ENCODE measurements at regions not wholly inside any gene's neighbourhood (a gene's known extent, or its start where the extent isn't known, plus 50 kb on each side); places are given as distances from the start of the nearest gene placed in this dataset.
"Not testable (repeated sequence)": the region's sequence is repeated elsewhere in the genome, so short reads cannot be mapped to it uniquely, and the experiment has no call there.

DNA sequence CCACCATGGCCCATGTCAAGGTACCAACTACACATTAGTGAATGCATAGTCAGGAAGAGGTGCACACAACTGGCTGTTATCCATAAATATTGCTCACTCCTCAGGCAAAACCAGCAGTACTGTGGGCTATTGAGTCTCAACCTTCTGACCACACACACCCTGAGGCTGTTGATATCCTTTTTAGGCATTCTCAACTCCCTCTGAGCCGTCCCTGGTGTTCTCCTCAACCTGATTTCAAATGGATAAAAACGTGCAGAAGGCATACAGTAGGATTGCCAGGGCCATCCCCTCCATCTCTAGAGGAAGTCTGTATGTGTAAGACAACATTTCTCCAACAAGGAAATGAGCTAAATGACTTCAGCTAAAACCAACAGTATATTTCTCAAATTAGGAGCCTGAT, 98.7 kb upstream of the KLHL13 start:
- DNase-seq (ENCODE audit: low read depth) = no peak

DNA sequence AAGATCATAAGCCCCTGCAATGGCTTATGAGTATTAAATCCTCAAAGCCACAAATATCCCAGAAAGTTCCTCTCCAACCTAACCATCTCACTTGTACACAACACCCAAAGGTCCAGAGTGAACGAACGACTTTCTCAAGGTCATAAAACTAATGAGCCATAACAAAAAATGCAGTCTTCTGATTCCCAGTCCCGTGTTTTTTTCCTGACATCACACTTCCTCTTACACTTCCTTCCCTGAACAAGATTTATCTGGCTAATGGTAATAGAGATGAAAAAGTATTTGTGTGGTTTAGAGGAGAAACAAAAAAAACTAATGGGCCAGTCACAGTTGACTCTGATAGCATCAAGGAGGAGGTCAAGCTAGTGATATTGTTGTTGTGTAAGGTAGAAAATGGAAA, 99.5 kb upstream of the KLHL13 start:
- no peak for DNase-seq (ENCODE audit: low read depth)

DNA sequence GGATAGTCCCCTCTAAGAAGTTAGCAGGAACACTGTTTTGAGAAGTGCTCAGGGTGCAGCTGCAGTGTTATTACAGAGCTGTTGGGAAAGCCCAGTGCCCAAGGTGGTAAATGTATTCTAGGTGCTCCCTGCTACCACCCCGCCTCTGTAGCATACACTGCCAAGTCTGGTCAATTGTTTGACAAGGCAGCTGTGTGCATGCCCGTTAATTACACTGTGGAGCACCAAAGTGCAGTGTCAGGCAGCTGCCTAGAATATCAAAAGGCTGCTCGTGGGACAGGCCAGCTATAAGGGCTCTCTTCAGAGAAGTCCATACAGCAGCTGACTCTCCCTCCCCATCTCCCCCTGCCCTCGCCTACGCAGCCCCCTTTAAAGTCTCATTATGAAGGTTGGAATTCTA, 99.9 kb upstream of the KLHL13 start:
- no peak for DNase-seq (ENCODE audit: low read depth)

DNA sequence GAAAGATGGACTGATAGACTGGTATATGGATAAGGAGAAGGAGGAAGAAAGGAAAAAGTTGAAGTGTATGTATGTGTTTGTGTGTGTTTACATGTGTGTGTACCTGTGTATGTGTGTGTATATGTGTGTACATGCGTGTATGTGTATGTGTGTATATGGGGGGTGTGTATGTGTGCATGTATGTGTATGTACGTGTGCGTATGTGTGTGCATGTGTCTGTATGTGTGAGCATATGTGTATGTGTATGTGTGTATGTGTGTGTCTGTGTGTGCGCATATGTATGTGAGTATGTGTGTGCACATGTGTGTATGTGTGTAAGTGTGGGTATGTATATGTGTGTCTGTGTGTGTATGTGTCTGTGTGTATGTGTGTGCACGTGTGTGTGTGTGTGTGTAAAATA, 101.5 kb upstream of the KLHL13 start:
- DNase-seq (ENCODE audit: low read depth) = no peak

DNA sequence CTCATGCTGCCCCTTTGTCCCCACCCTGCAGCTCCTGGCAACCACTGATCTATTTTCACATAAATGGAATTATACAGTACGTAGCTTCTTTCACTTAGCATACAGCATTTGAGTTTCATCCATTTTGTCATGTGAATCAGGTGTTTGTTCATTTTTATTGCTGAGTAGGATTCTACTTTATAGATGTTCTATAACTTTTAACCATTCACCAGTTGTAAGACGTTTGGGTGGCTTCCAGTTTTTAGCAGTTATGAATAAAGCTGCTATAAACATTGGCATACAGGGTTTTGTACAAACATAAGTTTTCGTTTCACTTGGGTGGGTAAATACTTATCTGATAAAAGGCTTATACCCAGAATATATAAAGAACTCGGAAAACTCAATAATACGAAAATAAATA, 102.3 kb upstream of the KLHL13 start:
- DNase-seq (ENCODE audit: low read depth) = no peak

DNA sequence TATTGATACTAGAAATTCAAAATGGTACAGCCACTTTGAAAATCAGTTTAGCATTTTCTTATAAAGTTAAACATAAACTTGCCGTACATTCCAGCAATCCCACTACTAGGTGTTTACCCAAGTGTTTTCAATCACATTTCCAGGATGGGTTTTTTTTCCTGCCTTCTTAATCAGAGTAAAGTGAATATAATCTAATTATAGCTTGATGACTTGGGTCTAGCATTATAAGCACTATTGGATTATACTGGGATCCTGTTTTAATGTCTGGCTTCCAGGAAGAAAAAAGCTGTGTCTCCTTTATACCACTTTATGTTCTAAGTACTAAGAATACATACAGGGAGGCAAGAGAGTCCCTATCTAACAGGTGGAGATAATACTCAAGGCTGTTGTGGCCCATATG, 103.3 kb upstream of the KLHL13 start:
- no peak for DNase-seq (ENCODE audit: low read depth)

DNA sequence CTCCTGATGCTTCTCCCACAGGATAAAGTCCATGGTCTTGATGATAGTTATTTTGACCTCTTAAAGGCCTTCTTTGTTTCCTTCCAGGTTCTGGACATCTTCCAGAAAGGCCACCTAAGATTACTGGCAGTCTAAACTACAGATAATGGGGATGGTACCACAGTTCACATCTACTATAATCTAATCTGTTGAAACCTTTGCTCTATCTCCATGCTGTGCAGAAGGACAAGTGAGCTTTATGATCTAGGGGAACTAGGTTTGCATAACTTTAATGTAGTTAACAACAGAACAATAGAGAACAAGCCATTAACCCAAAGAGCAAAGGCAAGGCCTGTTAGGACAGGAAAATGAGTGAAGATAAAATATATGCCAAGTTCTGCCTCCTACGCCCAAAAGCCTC, 103.9 kb upstream of the KLHL13 start:
- no peak for DNase-seq (ENCODE audit: low read depth)

DNA sequence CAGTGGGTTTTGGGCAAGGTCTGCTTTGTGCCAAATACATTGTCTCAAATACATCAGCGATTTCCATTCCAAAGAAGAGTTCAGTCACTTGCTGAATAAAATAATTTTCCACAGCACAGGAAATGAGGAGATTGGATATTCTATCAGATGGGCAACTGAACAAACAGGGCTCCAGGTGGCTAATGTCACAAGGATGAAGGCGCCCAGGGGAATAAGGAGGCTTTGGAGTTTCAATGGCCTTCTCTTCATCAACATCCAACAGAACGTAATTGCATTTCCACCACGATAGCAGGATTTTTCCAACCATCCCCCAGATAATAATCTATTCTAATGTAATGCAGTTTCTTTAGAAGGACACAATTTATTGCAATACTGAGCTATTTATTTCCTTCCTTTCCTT, 104.7 kb upstream of the KLHL13 start:
- DNase-seq (ENCODE audit: low read depth) = no peak

DNA sequence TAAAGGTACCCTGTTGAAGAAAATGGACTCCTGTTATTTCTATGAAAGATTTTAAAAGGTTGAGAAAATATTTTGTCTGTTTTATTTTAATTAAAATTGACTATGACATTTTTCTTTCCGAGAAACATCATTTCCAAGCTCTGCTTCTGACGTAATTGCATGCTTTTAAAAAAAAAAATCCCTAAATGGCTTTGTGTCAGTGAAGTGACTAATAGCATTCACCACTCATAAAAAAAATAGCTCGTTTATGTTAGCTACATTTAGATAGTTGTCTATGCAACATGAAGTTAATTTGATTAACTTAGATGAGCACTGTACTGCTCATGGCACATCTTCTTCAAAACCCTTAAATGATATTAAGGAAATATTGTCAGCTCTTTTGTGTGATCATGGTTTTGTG, 105.1 kb upstream of the KLHL13 start:
- DNase-seq (ENCODE audit: low read depth) = no peak

DNA sequence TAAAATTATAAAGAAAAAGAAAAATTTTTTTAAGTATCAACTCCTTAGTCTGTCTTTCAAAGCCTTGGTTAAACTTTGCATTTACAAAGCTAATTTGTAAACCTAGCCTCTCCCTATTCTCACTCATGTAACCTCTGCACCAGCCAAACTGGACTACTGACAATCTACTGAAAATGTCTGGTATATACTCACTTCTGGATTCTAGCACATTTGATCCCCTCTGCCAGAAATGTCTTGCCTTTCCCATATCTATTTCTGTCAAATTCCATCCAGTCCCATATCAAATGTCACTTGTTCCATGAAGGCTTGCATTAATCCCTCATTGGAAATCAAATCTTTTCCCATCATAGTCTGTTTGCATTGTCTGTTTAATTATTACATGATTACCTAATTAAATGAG, 105.8 kb upstream of the KLHL13 start:
- no peak for DNase-seq (ENCODE audit: low read depth)

DNA sequence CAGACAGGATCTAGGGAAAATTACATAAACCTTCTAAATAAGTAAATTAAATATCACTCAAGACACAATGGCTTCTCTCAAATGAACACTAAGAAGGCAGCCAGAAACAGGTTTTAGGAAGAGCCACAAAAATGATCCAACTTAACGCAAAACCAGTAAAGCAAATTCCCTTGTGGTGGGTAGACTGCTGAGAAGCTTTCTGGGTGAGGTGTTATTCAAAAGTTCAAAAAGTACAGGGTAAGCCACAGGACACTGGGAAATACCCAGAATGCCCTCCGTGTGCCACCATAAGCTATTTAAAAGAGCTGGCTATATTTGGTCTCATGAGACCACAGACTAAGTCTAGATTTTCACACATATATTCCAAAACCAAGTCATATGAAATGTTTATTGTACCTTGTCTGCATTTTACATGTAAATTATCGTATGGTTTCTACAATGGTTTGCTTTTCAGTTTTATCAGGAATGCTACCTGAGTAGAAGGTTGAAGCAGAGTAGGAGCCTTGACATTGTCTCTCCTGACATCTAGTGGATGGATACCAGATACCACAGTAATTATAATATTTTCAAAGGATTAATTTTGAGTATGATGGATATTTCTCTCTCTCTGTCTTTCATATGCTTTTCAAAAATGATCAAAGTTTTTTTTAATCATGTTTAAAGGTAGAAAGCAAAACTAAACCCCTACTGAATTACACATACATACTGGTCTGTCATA, 109.3 kb upstream of the KLHL13 start:
- DNase-seq (ENCODE audit: low read depth) = peak; percentile 1

DNA sequence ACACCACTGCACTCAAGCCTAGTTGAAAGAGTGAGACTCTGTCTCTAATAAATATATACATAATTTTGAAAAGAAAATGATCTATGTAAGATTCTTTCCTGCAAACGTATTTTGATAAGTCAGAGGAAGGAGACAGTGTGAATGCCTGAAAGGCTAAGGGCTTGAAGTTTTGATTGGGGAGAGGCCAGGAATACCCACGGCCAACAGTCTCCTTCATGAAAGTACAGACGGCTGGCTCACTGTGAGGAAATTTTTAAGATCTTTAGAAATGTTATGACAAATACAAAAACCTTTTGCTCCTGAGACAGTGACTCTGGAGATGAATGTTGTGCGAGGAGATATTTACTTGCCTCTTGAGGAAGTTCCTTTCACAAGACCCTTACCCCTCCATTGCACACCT, 111.4 kb upstream of the KLHL13 start:
- no peak for DNase-seq (ENCODE audit: low read depth)

DNA sequence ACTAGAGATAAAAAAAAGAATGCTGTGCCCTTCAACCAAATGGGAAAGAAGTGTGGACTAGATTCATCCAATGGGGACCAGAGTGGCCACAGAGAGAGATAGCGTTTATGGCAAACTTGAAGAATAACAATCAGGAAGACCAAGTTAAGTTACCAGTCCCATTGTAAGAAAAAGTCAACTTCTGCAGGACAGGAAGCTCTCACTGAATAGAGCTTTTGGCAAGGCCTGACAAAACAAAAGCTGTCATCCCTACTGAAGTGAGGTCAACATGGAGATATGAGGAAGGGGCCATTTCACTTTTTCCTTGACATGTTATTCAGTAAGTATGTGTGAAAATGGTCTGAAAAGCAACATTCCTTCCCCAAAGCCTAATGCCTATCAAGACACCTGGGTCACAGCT, 111.8 kb upstream of the KLHL13 start:
- no peak for DNase-seq (ENCODE audit: low read depth)

DNA sequence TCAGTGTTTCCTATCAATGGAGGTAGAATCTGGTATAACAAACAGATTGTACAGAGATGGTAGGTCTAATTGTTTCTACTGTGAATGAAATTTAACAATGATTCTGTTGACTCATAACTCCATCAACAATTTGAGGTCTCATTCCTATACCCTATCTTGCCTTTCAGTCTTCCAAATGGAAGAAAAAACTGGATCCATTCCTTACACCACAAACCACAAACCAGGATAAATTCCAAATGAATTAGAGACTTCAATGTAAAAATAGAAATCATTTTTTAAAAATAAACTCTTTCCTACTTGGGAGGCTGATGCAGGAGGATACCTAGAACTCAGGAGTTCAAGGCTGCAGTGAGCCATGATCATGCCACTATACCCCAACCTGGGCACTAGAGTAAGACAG, 114.4 kb upstream of the WDR44 start:
- DNase-seq (ENCODE audit: low read depth) = no peak

DNA sequence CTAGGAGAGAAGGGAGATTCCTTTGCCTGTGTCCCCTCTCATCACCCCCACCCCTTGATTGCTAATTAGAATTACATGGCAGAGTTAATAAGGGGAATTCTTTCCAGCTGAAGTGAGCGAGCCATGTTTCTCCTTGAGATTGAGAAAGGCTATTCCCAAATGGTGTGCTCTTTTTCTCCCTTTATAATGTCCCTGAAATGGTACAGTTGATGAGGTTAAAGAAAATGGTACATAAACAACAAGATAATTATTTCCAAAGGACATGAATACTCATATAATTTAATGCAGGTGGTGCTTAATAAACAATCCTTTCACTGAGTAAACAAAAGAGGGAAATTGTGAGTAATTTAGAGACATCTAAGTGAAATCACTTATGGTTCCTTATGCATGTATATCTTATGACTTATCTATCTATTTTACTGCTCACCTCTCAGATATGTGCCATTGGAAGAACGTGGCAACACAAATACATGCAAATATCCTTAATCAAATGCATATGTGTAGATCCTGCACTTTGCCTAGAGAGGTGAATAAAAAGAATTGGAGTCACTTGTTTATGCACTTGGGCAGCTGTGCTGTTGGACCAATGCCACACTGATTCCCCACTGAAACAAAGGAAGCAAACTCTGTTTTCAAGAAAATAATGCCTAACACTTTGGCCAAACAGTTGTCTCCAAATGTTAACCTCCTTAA, 106.6 kb upstream of the WDR44 start:
- DNase-seq (ENCODE audit: low read depth) = no peak

DNA sequence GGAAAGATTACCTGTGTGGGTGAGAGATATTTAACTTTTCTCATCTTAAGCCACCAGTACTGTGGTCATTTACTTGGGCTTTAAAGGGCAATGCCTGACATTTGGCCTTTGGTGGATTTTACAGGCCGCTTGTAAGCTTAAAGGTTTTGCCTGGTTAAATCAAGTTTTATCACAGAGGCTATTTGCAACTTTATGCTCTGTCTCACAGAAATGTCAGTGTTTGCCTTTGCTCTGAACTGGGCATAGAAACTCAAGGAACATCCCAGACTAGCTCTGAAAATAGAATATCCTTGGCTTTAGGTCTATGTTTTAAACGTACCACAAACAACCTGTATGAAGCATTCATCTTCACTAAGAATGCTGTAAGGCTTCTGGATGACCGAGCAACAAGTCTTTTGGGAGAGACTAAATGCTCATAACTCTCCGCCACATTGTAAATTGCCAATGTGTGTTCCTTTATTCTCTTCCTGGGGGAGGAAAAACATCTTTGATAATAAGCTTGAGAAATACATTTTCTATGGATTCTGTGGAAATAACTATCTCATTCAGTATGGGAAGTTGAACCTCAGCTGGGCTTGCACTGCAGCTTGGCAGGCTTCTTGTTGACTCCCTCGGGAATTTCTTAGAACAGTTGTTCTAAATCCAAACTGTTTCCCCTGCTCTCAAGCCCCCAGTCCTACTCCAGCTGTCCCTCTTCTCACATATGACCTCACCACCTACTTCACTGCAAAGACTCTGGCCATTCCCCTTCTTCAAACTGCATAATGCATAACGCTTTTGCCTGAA, 105.8 kb upstream of the WDR44 start:
- DNase-seq (ENCODE audit: low read depth) = no peak

DNA sequence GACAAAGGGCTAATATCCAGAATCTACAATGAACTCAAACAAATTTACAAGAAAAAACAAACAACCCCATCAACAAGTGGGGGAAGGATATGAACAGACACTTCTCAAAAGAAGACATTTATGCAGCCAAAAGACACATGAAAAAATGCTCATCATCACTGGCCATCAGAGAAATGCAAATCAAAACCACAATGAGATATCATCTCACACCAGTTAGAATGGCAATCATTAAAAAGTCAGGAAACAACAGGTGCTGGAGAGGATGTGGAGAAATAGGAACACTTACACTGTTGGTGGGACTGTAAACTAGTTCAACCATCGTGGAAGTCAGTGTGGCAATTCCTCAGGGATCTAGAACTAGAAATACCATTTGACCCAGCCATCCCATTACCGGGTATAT, 98.9 kb upstream of the WDR44 start:
- DNase-seq (ENCODE audit: low read depth) = not testable (repeated sequence)

DNA sequence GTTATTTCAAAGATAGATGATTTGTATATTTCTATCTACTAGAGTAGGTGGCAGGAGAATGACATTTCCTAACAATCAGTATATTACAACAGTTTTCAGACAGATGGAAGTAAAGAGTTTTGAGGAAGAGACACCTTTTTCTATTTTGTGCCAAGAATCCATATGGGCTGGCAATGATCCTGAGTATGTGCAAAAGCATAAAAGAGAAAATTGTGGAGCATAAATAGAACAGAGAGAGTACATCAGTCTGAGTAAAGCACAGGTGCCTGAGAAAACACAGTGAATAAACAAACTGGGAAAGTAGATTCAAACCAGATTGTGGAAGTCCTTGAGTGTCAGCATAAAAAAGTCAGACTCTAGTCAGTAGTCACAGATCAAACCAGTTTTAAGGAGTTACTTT, 96.8 kb upstream of the WDR44 start:
- no peak for DNase-seq (ENCODE audit: low read depth)

DNA sequence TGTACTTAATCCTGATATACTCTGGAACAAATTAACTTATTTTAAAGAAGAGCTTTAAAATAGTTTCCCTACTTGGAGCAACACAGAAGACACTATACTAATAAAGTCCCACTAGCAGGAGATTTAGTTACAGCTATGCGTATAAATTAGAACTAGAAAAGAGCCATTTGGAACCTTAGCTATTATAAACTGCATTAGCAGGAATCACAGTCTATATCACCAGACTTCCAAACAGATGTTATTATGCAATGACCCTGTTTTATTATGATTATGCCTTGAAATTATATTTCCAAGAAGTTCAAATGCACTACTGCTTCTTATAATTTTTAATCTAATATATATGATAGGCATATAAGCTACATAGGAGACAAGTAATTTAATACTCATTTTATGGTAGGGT, 95.5 kb upstream of the WDR44 start:
- no peak for DNase-seq (ENCODE audit: low read depth)

DNA sequence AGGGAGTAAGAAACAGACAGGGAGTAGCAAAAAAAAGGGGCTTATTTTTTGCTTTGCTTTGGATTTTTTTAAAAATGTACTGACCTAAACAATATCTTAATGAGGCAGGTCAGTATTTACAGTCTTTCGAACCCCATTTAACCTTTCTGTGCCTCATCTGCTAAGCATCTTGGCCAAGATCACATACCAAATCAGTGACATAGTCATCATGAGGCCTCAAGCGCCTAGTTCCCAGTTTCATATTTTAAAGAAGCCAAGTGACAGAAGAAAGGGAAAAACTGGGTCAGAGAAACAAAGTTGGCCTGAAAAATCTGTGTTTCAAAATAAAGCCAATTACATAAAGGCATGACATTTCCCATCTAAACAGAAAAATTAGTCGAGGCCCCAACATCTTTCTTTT, 94.6 kb upstream of the WDR44 start:
- no peak for DNase-seq (ENCODE audit: low read depth)

DNA sequence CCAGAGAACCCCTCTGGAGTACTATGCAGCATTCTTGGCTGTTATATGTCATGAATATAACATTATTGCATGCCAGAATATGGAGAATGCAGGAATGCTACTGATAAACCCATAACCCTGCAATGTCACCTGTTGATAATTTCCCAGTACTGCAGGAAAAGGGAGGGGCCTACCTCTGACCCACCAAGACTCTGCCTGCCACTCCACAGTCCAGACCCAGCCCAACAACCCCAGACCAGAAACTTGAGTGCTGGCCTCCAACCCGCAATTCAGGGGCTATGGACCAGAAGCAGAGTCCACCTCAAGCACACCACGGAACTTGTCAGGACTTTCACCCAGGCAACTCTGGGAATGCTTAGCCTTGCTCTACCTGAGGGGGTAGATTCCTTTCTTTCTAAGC, 92.9 kb upstream of the WDR44 start:
- no peak for DNase-seq (ENCODE audit: low read depth)

DNA sequence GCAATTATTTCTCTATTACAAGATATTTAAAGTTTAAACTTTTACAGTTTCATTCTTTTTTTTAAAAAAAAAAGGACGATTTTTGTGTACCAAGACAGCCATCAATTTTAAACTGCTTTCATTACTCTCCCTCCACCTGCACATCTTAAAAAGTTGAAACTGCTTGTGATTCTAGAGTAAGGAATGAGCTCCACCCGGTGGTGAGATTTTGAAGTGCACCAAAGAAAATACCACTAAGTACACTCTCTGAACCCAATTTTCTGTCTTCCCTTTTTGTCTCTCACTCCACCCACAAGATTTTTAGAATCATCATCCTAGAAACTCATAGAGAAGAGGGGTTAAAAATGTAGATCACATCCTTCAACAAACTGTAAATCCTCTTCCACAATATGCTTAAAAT, 91.3 kb upstream of the WDR44 start:
- DNase-seq (ENCODE audit: low read depth) = peak; percentile 23

DNA sequence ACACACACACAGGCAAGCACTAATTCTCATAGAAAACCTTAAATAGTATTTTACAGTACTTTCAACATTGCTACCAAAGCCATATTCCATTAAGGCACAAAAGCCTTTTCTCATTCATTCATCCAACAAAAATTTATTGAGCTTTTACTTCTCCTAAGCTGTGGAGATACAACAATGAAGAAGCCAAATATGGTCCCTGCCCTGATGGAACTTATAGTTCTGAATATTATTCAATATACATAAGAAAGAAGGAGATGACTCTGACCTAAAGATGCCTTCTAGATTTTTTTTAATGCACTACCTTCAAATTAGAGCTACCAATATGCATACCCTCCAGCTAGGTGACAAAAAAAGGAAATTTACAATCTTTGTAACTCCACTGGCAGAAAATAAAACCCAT, 90.0 kb upstream of the WDR44 start:
- no peak for DNase-seq (ENCODE audit: low read depth)
